ENCODE measurements at regions not wholly inside any gene's neighbourhood (a gene's known extent, or its start where the extent isn't known, plus 50 kb on each side); places are given as distances from the start of the nearest gene placed in this dataset.

DNA sequence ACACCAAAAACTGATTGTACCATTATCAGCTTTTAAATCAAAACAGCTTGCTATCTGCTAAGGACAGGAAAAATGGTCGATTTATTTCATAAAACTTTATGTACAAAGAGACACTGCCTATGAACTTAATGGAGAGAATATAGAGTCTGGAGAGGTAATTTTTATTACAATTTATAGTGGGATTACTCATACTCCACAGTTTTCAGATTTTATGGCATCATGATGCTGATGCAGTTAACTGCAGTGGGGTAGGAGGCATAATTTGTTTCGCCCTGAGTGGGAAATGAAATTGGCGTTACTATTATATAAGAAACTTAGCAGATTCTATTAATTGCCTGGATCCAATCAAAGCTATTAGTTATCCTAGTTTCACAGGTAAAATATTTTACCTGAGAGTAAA, 301.4 kb downstream of the KLF12 start:
- TF ChIP-seq, protein P1, sequence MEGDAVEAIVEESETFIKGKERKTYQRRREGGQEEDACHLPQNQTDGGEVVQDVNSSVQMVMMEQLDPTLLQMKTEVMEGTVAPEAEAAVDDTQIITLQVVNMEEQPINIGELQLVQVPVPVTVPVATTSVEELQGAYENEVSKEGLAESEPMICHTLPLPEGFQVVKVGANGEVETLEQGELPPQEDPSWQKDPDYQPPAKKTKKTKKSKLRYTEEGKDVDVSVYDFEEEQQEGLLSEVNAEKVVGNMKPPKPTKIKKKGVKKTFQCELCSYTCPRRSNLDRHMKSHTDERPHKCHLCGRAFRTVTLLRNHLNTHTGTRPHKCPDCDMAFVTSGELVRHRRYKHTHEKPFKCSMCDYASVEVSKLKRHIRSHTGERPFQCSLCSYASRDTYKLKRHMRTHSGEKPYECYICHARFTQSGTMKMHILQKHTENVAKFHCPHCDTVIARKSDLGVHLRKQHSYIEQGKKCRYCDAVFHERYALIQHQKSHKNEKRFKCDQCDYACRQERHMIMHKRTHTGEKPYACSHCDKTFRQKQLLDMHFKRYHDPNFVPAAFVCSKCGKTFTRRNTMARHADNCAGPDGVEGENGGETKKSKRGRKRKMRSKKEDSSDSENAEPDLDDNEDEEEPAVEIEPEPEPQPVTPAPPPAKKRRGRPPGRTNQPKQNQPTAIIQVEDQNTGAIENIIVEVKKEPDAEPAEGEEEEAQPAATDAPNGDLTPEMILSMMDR (IDR thresholded peaks at IDR 0.05) = no peak
- TF ChIP-seq POLR2A (IDR thresholded peaks at IDR 0.05) = no peak

Data from body of pancreas (tissue), 4 donors.